ENCODE measurements at regions not wholly inside any gene's neighbourhood (a gene's known extent, or its start where the extent isn't known, plus 50 kb on each side); places are given as distances from the start of the nearest gene placed in this dataset.

- Histone ChIP-seq H4K20me1 (ENCODE audit: insufficient read depth) (no peaks in the 10 kb centered on the region), H3K27ac (ENCODE audit: low read depth in 2 of 2, low read length in 1 of 2) (no peak overlapping the region), H3F3A (replicated peaks; ENCODE audit: insufficient read depth) (no peaks in the 10 kb centered on the region), H3K9me2 (no peaks in the 10 kb centered on the region), H2AFZ (ENCODE audit: low read depth) (no peak overlapping the region), H3K4me2 (no peak overlapping the region), H3K36me3 (replicated peaks in 1 of 2; ENCODE audit: control insufficient read depth in 1 of 2, insufficient read depth in 2 of 2, low read length in 1 of 2) (no peaks in the 10 kb centered on the region), H3K9me3 (no peaks in the 10 kb centered on the region), H3K9ac (no peak overlapping the region), H3K4me3 (ENCODE audit: low read depth in 2 of 2, low read length in 1 of 2) (no peak overlapping the region), H3K27me3 (ENCODE audit: insufficient read depth) (no peaks in the 10 kb centered on the region), H3K4me1 (ENCODE audit: control insufficient read depth in 1 of 2, insufficient read depth in 2 of 2, low read depth in 1 of 2, low read length in 1 of 2) (no peaks in the 10 kb centered on the region; a peak in 1 of 4 replicates), H3K79me2 (ENCODE audit: insufficient read depth) (no peaks in the 10 kb centered on the region)
- ChIA-PET CTCF (no interaction called here), POLR2A (no interaction called here)
- TF ChIP-seq RCOR1 (IDR thresholded peaks at IDR 0.05; ENCODE audit: low read length) (no peak), TAF1 (IDR thresholded peaks at IDR 0.05; ENCODE audit: borderline replicate concordance, low read depth, low read length) (no peak)
- 27% methylated on average over 1 of the region's 1 CpG for WGBS (ENCODE audit: low lambda C conversion rate)
- DNase-seq, result no peak
Observed at GRCh38 chr5:68398146-68398812, 182.7 kb downstream of the PIK3R1 start.

- Histone ChIP-seq H4K20me1 (ENCODE audit: insufficient read depth) (no peaks in the 10 kb centered on the region), H3K4me2 (no peak overlapping the region), H3K27ac (ENCODE audit: low read depth in 2 of 2, low read length in 1 of 2) (no peak overlapping the region), H2AFZ (ENCODE audit: low read depth) (no peak overlapping the region), H3K27me3 (ENCODE audit: insufficient read depth) (no peaks in the 10 kb centered on the region), H3K9ac (no peak overlapping the region), H3K36me3 (replicated peaks in 1 of 2; ENCODE audit: control insufficient read depth in 1 of 2, insufficient read depth in 2 of 2, low read length in 1 of 2) (no peaks in the 10 kb centered on the region), H3K4me3 (ENCODE audit: low read depth in 2 of 2, low read length in 1 of 2) (no peak overlapping the region), H3K4me1 (ENCODE audit: control insufficient read depth in 1 of 2, insufficient read depth in 2 of 2, low read depth in 1 of 2, low read length in 1 of 2) (peaks cover 0 to 15% of the 10 kb centered on the region in 2 experiments; a peak in 3 of 4 replicates), H3F3A (replicated peaks; ENCODE audit: insufficient read depth) (no peaks in the 10 kb centered on the region), H3K9me2 (no peaks in the 10 kb centered on the region), H3K9me3 (no peaks in the 10 kb centered on the region), H3K79me2 (ENCODE audit: insufficient read depth) (no peaks in the 10 kb centered on the region)
- no peak for TF ChIP-seq RFX5 (IDR thresholded peaks at IDR 0.05; ENCODE audit: low read length)
- TF ChIP-seq CTCF (IDR thresholded peaks at IDR 0.05), result no peak
- no peak for TF ChIP-seq REST (IDR thresholded peaks at IDR 0.05; ENCODE audit: low read depth, low read length)
- TF ChIP-seq YY1 (IDR thresholded peaks at IDR 0.05; ENCODE audit: low read depth), result no peak
- no peak for TF ChIP-seq MAX (IDR thresholded peaks at IDR 0.05; ENCODE audit: low read depth)
- TF ChIP-seq PBX3 (IDR thresholded peaks at IDR 0.05), result no peak
- no peak for TF ChIP-seq EP300 (IDR thresholded peaks at IDR 0.05; ENCODE audit: borderline replicate concordance in 1 of 2, low read depth in 1 of 2, low read length in 1 of 2)
- no peak for TF ChIP-seq EZH2phosphoT487 (IDR thresholded peaks at IDR 0.05; ENCODE audit: borderline replicate concordance, low read depth)
- TF ChIP-seq POLR2AphosphoS5 (IDR thresholded peaks at IDR 0.05; ENCODE audit: low read depth, low read length), result no peak
- no peak for TF ChIP-seq RAD21 (IDR thresholded peaks at IDR 0.05; ENCODE audit: low read length)
- TF ChIP-seq IRF3 (IDR thresholded peaks at IDR 0.05; ENCODE audit: low read depth, low read length), result no peak
- TF ChIP-seq TAF1 (IDR thresholded peaks at IDR 0.05; ENCODE audit: borderline replicate concordance, low read depth, low read length), result no peak
- TF ChIP-seq FOSL2 (IDR thresholded peaks at IDR 0.05; ENCODE audit: borderline replicate concordance, low read depth), result no peak
- no peak for TF ChIP-seq NFIC (IDR thresholded peaks at IDR 0.05; ENCODE audit: borderline replicate concordance)
- ChIA-PET CTCF (no interaction called here), POLR2A (no interaction called here)
- no peak for DNase-seq
- 83% methylated on average over 4 of the region's 4 CpGs for WGBS (ENCODE audit: low lambda C conversion rate)
Observed at GRCh38 chr5:68403301-68403700, 187.7 kb downstream of the PIK3R1 start.
